C4-2B (cell line): ENCODE measurements at regions not wholly inside any gene's neighbourhood (a gene's known extent, or its start where the extent isn't known, plus 50 kb on each side); places are given as distances from the start of the nearest gene placed in this dataset.

Source experiments
- CTCF ChIP-seq: fragments of 450-650 bp; conservative IDR thresholded peaks from 2 replicates; pipeline ENCODE4 v1.5.1; 2017; ENCODE audit warnings: mild to moderate bottlenecking
- ZFX ChIP-seq: fragments of 450-650 bp; IDR thresholded peaks from 2 replicates; pipeline ENCODE4 v1.6.1; 2017

GRCh38 chr4:78704981-78705683 lies 71.0 kb upstream of the BMP2K start:
- TF ChIP-seq CTCF: no peak
- no peak for TF ChIP-seq ZFX
